Right kidney (tissue), 1 donor: ENCODE measurements at regions not wholly inside any gene's neighbourhood (a gene's known extent, or its start where the extent isn't known, plus 50 kb on each side); places are given as distances from the start of the nearest gene placed in this dataset.
A peak's percentile ranks its signal among the peaks of the same experiment; 100 is the strongest.
"Not testable (repeated sequence)": the region's sequence is repeated elsewhere in the genome, so short reads cannot be mapped to it uniquely, and the experiment has no call there.

Source experiments
- DNase-seq: peaks from one replicate; pipeline ENCODE4 v3.0.0-alpha.2; 2016

GRCh38 chr18:14460364-14460763 lies 83.0 kb downstream of the POTEC start:
- not testable (repeated sequence) for DNase-seq

- DNase-seq = not testable (repeated sequence)
Measured at GRCh38 chr18:14459826-14460225, 83.6 kb downstream of the POTEC start.

- not testable (repeated sequence) for DNase-seq
Measured at GRCh38 chr18:14458009-14458945, 85.1 kb downstream of the POTEC start.

- peak; percentile 10 for DNase-seq
Measured at GRCh38 chr18:14450637-14451009, 92.8 kb downstream of the POTEC start.

GRCh38 chr18:14449995-14450636 lies 93.3 kb downstream of the POTEC start:
- peak; percentile 18 for DNase-seq

- DNase-seq = not testable (repeated sequence)
Measured at GRCh38 chr18:14449062-14449461, 94.3 kb downstream of the POTEC start.

- not testable (repeated sequence) for DNase-seq
Measured at GRCh38 chr18:14447715-14448114, 95.7 kb downstream of the POTEC start.

GRCh38 chr18:14435460-14435859 lies 107.9 kb downstream of the POTEC start:
- DNase-seq = not testable (repeated sequence)

GRCh38 chr18:14432371-14432770 lies 111.0 kb downstream of the POTEC start:
- DNase-seq = not testable (repeated sequence)

GRCh38 chr18:14431031-14431521 lies 112.3 kb downstream of the POTEC start:
- peak; percentile 56 for DNase-seq

- DNase-seq = not testable (repeated sequence)
Measured at GRCh38 chr18:14415806-14416205, 127.6 kb downstream of the POTEC start.

- DNase-seq = not testable (repeated sequence)
Measured at GRCh38 chr18:14415399-14415798, 128.0 kb downstream of the POTEC start.

- not testable (repeated sequence) for DNase-seq
Measured at GRCh38 chr18:14395533-14395932, 147.9 kb downstream of the POTEC start.

- not testable (repeated sequence) for DNase-seq
Measured at GRCh38 chr18:14393563-14394103, 149.8 kb downstream of the POTEC start.

- DNase-seq = not testable (repeated sequence)
Measured at GRCh38 chr18:14392604-14393003, 150.8 kb downstream of the POTEC start.

- not testable (repeated sequence) for DNase-seq
Measured at GRCh38 chr18:14384961-14385360, 158.4 kb downstream of the POTEC start.

- DNase-seq = not testable (repeated sequence)
Measured at GRCh38 chr18:14382666-14383065, 160.7 kb downstream of the POTEC start.

- not testable (repeated sequence) for DNase-seq
Measured at GRCh38 chr18:14379489-14379888, 163.9 kb downstream of the POTEC start.

GRCh38 chr18:14378376-14378775 lies 165.0 kb downstream of the POTEC start:
- not testable (repeated sequence) for DNase-seq

- DNase-seq = not testable (repeated sequence)
Measured at GRCh38 chr18:14361346-14361745, 182.1 kb downstream of the POTEC start.

GRCh38 chr18:14357553-14358297 lies 185.7 kb downstream of the POTEC start:
- not testable (repeated sequence) for DNase-seq

GRCh38 chr18:14342170-14342569 lies 201.2 kb downstream of the POTEC start:
- not testable (repeated sequence) for DNase-seq
